ENCODE measurements at regions not wholly inside any gene's neighbourhood (a gene's known extent, or its start where the extent isn't known, plus 50 kb on each side); places are given as distances from the start of the nearest gene placed in this dataset.

DNA sequence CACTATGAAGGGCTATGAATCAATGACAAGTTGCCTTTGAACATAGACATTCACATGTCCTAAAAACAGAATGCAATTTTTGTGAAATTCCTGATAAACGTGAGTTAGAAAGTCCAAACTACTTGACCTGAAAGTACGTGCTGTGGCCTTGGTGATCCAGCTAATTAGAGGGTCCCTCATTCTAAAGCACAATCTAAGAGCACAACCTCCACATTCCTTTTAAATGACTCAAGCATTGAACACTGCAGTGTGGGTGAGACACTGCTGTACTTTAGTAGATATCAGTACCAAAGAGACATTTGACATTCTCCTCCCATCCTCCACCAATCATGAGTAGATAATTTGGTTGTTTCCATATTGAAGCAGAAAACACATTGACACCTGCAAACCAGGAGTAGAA is 73.5 kb downstream of the FAM47B start:
- H3K36me3 Mint-ChIP-seq (ENCODE audit: insufficient read depth in 1 of 3, low read depth in 3 of 3): peaks cover 0 to 8% (median 4%) of the 10 kb centered on the region in 3 experiments; a peak in 4 of 7 replicates
- Histone ChIP-seq H3K23ac (ENCODE audit: insufficient read length, low read depth, low read length) (no peak overlapping the region), H2BK20ac (ENCODE audit: low read depth, low read length, poor library complexity, severe bottlenecking) (no peak overlapping the region), H3K4me1 (ENCODE audit: insufficient read depth, low read length) (0 out of 2 replicates have a peak, but pooled peaks cover 2% of the 10 kb centered on the region), H3K56ac (ENCODE audit: insufficient read length, low read depth, low read length) (no peak overlapping the region), H3K18ac (ENCODE audit: insufficient read length, low read depth, low read length) (no peak overlapping the region), H4K91ac (ENCODE audit: insufficient read length, low read depth, low read length) (no peak overlapping the region), H3K23me2 (ENCODE audit: insufficient read length, low read depth, low read length, poor library complexity, severe bottlenecking) (no peaks in the 10 kb centered on the region), H4K5ac (ENCODE audit: insufficient read length, low read depth, low read length) (no peak overlapping the region), H2AK5ac (ENCODE audit: insufficient read length, low read length) (no peak overlapping the region), H3T11ph (ENCODE audit: low read length) (no peak overlapping the region), H3K9ac (ENCODE audit: extremely low read depth, insufficient read length, low read length) (no peak overlapping the region), H2BK5ac (ENCODE audit: insufficient read length, low read length) (no peak overlapping the region), H3K4me2 (ENCODE audit: insufficient read depth, insufficient read length, low read length) (no peak overlapping the region), H2AFZ (ENCODE audit: low read length) (no peak overlapping the region), H3K4ac (ENCODE audit: low read depth, low read length) (no peak overlapping the region), H3K9me3 (ENCODE audit: control insufficient read depth, low read depth, low read length) (no peaks in the 10 kb centered on the region), H3K27ac (ENCODE audit: insufficient read length, low read depth, low read length) (no peak overlapping the region), H3K14ac (ENCODE audit: insufficient read depth, low read length) (no peak overlapping the region), H2BK12ac (ENCODE audit: insufficient read length, low read depth, low read length) (no peak overlapping the region), H2BK120ac (ENCODE audit: low read depth, low read length, poor library complexity, severe bottlenecking) (no peak overlapping the region), H3K27me3 (ENCODE audit: insufficient read depth, low read length) (no peaks in the 10 kb centered on the region), H3K79me1 (ENCODE audit: insufficient read depth, low read depth, low read length, poor library complexity, severe bottlenecking) (no peaks in the 10 kb centered on the region), H2BK15ac (ENCODE audit: low read depth, low read length) (no peak overlapping the region), H3K79me2 (ENCODE audit: insufficient read depth, low read length) (no peaks in the 10 kb centered on the region), H4K20me1 (ENCODE audit: control insufficient read depth, insufficient read depth, insufficient read length) (no peaks in the 10 kb centered on the region), H4K8ac (replicated peaks; ENCODE audit: insufficient read length, low read depth, low read length) (no peak overlapping the region)
- H3K27me3 Mint-ChIP-seq (ENCODE audit: low read depth): 0 out of 2 replicates have a peak, but pooled peaks cover 2% of the 10 kb centered on the region
- TF ChIP-seq, protein P1, sequence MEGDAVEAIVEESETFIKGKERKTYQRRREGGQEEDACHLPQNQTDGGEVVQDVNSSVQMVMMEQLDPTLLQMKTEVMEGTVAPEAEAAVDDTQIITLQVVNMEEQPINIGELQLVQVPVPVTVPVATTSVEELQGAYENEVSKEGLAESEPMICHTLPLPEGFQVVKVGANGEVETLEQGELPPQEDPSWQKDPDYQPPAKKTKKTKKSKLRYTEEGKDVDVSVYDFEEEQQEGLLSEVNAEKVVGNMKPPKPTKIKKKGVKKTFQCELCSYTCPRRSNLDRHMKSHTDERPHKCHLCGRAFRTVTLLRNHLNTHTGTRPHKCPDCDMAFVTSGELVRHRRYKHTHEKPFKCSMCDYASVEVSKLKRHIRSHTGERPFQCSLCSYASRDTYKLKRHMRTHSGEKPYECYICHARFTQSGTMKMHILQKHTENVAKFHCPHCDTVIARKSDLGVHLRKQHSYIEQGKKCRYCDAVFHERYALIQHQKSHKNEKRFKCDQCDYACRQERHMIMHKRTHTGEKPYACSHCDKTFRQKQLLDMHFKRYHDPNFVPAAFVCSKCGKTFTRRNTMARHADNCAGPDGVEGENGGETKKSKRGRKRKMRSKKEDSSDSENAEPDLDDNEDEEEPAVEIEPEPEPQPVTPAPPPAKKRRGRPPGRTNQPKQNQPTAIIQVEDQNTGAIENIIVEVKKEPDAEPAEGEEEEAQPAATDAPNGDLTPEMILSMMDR (conservative IDR thresholded peaks at IDR 0.05): no peak
- no peak for DNase-seq
- H3K9me3 Mint-ChIP-seq: peaks cover 56 to 67% of the 10 kb centered on the region in 2 experiments
- no peak overlapping the region for H3K27ac Mint-ChIP-seq
- H3K4me3 Mint-ChIP-seq: no peak overlapping the region
- WGBS (ENCODE audit: extremely low coverage, insufficient read length, low lambda C conversion rate): no CpG with 5 or more reads among the region's 2 CpGs
- peaks cover 2 to 8% of the 10 kb centered on the region in 2 experiments; a peak in 2 of 4 replicates for H3K4me1 Mint-ChIP-seq
